ENCODE measurements at regions not wholly inside any gene's neighbourhood (a gene's known extent, or its start where the extent isn't known, plus 50 kb on each side); places are given as distances from the start of the nearest gene placed in this dataset.

DNA sequence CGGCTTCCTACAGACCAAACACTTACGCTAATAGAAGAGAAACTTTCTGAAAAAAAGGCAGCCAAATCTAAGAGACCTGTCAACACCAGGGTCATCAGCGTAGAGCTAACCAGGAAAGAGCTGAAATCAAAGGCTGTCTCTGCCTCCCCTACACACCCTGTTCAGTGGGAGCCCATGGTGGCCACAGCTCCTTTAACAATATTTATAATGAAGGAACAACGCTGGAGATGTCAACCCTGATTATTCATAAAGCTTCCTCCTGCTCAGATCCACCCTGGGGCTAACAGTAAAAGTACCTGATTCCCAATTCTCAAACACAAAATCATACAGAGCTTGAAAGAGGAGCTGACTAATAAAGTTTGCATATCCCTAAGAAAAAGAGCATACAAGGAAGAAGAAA, 133.7 kb downstream of the ANXA2 start:
- H3K4me3 Mint-ChIP-seq, result no peak overlapping the region
- DNase-seq, result no peak
- H3K36me3 Mint-ChIP-seq (ENCODE audit: low read depth), result no peaks in the 10 kb centered on the region
- TF ChIP-seq, protein P1, sequence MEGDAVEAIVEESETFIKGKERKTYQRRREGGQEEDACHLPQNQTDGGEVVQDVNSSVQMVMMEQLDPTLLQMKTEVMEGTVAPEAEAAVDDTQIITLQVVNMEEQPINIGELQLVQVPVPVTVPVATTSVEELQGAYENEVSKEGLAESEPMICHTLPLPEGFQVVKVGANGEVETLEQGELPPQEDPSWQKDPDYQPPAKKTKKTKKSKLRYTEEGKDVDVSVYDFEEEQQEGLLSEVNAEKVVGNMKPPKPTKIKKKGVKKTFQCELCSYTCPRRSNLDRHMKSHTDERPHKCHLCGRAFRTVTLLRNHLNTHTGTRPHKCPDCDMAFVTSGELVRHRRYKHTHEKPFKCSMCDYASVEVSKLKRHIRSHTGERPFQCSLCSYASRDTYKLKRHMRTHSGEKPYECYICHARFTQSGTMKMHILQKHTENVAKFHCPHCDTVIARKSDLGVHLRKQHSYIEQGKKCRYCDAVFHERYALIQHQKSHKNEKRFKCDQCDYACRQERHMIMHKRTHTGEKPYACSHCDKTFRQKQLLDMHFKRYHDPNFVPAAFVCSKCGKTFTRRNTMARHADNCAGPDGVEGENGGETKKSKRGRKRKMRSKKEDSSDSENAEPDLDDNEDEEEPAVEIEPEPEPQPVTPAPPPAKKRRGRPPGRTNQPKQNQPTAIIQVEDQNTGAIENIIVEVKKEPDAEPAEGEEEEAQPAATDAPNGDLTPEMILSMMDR (IDR thresholded peaks at IDR 0.05), result no peak
- peaks cover 2% of the 10 kb centered on the region for H3K4me1 Mint-ChIP-seq
- no peaks in the 10 kb centered on the region for H3K9me3 Mint-ChIP-seq
- H3K27ac Mint-ChIP-seq, result peak overlapping the region; percentile 30
- H3K27me3 Mint-ChIP-seq (ENCODE audit: low read depth, poor library complexity), result peaks cover 3% of the 10 kb centered on the region

DNA sequence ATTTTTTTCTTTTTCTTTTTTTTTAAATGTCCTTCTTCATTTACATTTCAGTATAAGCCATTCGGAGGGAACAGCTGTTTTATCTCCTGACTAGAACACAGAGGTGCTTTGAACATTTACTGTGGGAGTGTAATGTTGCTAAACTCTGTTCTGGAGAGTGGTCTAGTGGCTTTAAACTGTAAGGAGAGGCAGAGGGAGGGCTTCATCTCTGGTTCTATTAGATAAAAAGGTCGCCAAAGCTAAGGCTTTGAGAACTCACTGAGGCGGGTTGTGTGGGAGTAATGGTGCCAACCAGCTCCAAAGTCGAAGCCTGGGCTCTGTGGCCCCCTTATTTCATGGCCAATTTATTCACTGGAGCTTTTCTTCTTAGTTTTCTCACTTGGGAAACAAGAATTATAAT, 133.2 kb downstream of the ANXA2 start:
- peaks cover 5% of the 10 kb centered on the region for H3K27me3 Mint-ChIP-seq (ENCODE audit: low read depth, poor library complexity)
- no peak overlapping the region for H3K4me3 Mint-ChIP-seq
- H3K4me1 Mint-ChIP-seq, result no peaks in the 10 kb centered on the region
- H3K36me3 Mint-ChIP-seq (ENCODE audit: low read depth), result no peaks in the 10 kb centered on the region
- TF ChIP-seq, protein P1 (IDR thresholded peaks at IDR 0.05), result no peak
- DNase-seq, result no peak
- H3K27ac Mint-ChIP-seq, result no peak overlapping the region
- H3K9me3 Mint-ChIP-seq, result peaks cover 4% of the 10 kb centered on the region

DNA sequence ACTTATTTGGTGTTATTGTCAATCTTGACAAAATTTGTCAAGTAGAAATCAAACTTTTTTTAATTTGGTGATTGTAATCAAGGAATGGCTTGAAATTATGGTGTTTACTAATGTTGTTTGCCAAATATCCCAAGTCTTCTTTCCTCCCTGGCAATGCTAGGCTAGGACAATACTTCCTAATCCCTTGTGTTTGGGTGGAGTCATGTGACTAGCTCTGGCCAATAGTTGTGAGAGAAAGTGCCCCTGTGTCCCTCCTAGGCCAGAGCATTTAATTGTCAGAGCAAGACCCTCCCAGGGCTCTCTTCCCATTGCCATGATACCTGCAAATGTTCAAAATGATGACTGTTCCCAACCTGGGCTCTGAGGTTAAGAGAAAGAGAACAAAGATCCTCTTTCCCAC, 132.7 kb downstream of the ANXA2 start:
- no peaks in the 10 kb centered on the region for H3K36me3 Mint-ChIP-seq (ENCODE audit: low read depth)
- no peak for DNase-seq
- no peaks in the 10 kb centered on the region for H3K4me1 Mint-ChIP-seq
- H3K27ac Mint-ChIP-seq, result no peak overlapping the region
- H3K4me3 Mint-ChIP-seq, result no peak overlapping the region
- H3K27me3 Mint-ChIP-seq (ENCODE audit: low read depth, poor library complexity), result peaks cover 5% of the 10 kb centered on the region
- peaks cover 8% of the 10 kb centered on the region for H3K9me3 Mint-ChIP-seq
- TF ChIP-seq, protein P1 (IDR thresholded peaks at IDR 0.05), result no peak

DNA sequence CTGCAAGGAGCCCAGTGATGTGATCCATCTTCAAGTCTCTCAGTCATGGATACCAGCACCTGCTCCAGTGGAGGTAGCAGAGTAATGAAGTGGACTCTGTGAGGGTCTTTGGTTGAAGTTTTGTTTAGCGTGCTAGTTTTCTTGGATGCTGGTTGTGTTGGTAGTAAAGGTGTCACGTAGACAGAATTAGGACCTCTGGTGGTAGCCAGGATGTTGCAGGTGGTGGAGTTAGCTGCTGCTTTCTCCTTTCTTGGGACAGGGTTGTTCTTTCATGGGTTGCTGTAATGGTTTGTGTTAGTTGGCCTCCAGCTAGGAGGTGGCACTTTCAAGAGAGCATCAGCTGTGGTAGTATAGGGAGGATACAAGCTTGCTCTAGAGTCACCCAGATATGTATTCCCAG, 125.2 kb downstream of the ANXA2 start:
- Mint-ChIP-seq H3K4me3 (no peak overlapping the region), H3K4me1 (no peaks in the 10 kb centered on the region), H3K9me3 (peaks cover 70% of the 10 kb centered on the region), H3K27ac (no peak overlapping the region), H3K36me3 (ENCODE audit: low read depth) (peaks cover 19% of the 10 kb centered on the region), H3K27me3 (ENCODE audit: low read depth, poor library complexity) (peaks cover 2% of the 10 kb centered on the region)
- no peak for DNase-seq
- TF ChIP-seq, protein P1 (IDR thresholded peaks at IDR 0.05), result no peak

DNA sequence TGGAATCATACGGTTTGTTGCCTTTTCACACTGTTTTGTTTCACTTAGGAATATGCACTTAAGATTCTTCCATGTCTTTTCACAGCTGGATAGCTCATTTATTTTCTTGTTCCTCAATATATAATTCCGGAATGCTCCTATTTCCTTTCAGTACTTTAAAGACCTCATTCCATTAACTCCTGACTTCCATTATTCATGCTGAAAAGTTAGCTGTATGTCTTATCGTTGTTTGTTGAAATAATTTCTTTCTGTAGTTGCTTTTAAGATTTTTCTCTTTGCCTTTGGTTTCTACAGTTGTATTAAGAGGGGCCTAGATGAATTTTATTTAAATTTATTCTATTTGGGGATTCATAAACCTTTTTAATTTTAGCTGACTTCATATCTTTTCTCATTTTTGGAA, 122.2 kb downstream of the ANXA2 start:
- Mint-ChIP-seq H3K36me3 (ENCODE audit: low read depth) (peaks cover 19% of the 10 kb centered on the region), H3K9me3 (peaks cover 65% of the 10 kb centered on the region), H3K27me3 (ENCODE audit: low read depth, poor library complexity) (no peaks in the 10 kb centered on the region), H3K4me1 (peaks cover 19% of the 10 kb centered on the region), H3K4me3 (no peak overlapping the region), H3K27ac (no peak overlapping the region)
- TF ChIP-seq, protein P1 (IDR thresholded peaks at IDR 0.05), result no peak
- DNase-seq, result no peak

DNA sequence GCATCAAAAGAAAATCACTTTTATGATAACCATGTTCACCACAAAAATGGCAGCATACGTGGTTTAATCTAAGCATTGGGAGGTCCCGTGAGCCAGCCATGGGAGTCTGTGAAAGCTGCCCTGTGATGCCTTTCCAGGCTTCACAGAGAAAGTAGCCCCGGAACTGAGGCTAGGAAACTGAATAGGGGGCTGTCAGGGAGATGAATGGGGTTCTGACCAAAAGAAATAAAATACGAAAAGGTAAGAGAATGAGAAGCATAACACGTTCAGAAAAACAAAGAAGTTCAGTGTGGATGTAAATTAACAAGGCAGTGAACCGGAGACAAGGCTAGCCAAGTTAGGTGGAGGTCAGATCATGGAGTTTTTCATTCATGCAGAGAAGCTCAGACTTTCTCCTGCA, 118.9 kb downstream of the ANXA2 start:
- H3K4me1 Mint-ChIP-seq, result peaks cover 19% of the 10 kb centered on the region
- peaks cover 42% of the 10 kb centered on the region for H3K9me3 Mint-ChIP-seq
- peak overlapping the region; percentile 73 for H3K27ac Mint-ChIP-seq
- peak overlapping the region; percentile 24 for H3K4me3 Mint-ChIP-seq
- TF ChIP-seq, protein P1 (IDR thresholded peaks at IDR 0.05), result no peak
- peaks cover 19% of the 10 kb centered on the region for H3K36me3 Mint-ChIP-seq (ENCODE audit: low read depth)
- peaks cover 6% of the 10 kb centered on the region for H3K27me3 Mint-ChIP-seq (ENCODE audit: low read depth, poor library complexity)
- no peak for DNase-seq
